Suprapubic skin (tissue), 4 donors: ENCODE measurements at regions not wholly inside any gene's neighbourhood (a gene's known extent, or its start where the extent isn't known, plus 50 kb on each side); places are given as distances from the start of the nearest gene placed in this dataset.

Source experiments
- DNase-seq, 2 donors: peaks; one replicate each; pipeline ENCODE4 v3.0.0-alpha.2; 2019; ENCODE audit warnings: low spot score in 2 of 2
- H3K27ac ChIP-seq: fragments of 200-600 bp; sonication (generic); one replicate; pipeline ENCODE4 v1.5.1; 2019
- H3K27me3 ChIP-seq: fragments of 200-600 bp; sonication (generic); one replicate; pipeline ENCODE4 v1.5.1; 2019
- H3K36me3 ChIP-seq: fragments of 200-600 bp; sonication (generic); one replicate; pipeline ENCODE4 v1.5.1; 2019
- H3K4me1 ChIP-seq: fragments of 200-600 bp; sonication (generic); one replicate; pipeline ENCODE4 v1.5.1; 2019
- H3K4me3 ChIP-seq: fragments of 200-600 bp; sonication (generic); one replicate; pipeline ENCODE4 v1.5.1; 2019; ENCODE audit warnings: mild to moderate bottlenecking
- H3K9me3 ChIP-seq: fragments of 200-600 bp; sonication (generic); one replicate; pipeline ENCODE4 v1.5.1; 2019
- EP300 ChIP-seq: sonication (generic); formaldehyde crosslinking; IDR thresholded peaks from one replicate; pipeline ENCODE4 v1.6.1; 2017; ENCODE audit warnings: antibody characterized with exemption
- POLR2A ChIP-seq, 2 donors: fragments of 450-650 bp; IDR thresholded peaks; one replicate each; pipeline ENCODE4 v1.6.1; 2017; ENCODE audit warnings: antibody characterized with exemption in 2 of 2, mild to moderate bottlenecking in 2 of 2, moderate library complexity in 2 of 2
- POLR2AphosphoS5 ChIP-seq, 3 donors: sonication (generic); formaldehyde crosslinking; IDR thresholded peaks; one replicate each; pipeline ENCODE4 v1.6.1; 2017; ENCODE audit warnings: antibody characterized with exemption in 3 of 3
- WGBS: methylation state at CpG from one replicate; pipeline ENCODE4 v1.1.5; 2018; 5-methylcytosine and 5-hydroxymethylcytosine counted together
- TF ChIP-seq, protein P1 (sequence below), 2 donors: fragments of 200-600 bp in 1 of 2; fragments of 450-650 bp in 1 of 2; sonication (generic) in 1 of 2; IDR thresholded peaks; one replicate each; pipeline ENCODE4 v1.5.1; 2016 to 2019; ENCODE audit warnings: antibody characterized with exemption in 2 of 2, mild to moderate bottlenecking in 1 of 2, moderate library complexity in 1 of 2

DNA sequence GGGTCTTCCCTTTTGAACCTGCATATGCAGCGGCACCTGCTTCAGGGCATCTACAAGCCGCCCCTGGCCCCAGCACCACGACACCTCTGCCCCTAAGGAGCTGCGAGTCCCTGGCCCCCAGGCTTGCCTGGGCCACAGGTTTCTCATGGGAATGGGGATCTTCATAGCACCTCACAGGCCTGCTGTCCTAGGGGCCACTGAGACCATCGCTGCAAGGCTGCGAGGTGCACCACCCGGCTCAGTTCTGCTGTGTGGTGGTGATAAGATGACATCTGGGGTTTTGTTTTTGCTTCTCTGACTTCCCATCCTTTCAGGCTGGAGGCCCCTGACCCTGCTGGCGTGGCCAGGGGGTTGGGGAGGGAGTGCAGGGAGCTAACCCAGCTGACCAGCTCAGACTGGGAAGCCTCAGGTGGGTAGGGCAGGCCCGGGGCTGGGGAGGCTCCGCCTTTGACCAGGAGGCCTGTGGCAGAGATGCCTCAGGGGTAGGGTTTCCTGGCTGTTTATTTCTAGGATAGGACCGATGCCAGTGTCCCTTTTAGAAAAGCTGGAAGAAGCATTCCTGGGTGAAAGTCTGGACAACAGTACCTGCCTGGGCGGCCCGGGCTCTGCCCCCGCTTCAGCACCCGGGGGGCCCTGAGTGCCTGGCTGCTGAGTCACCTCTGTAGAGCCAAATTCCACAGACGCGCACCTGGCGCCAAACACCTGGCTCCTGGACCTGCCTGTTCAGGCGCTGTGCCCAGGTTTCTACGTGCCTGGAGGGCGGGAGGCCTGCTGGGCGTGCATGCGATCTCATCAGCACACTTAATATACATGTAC lies 264.7 kb downstream of the DLL1 start:
- TF ChIP-seq EP300, result no peak
- no peak for TF ChIP-seq POLR2AphosphoS5 (IDR thresholded peaks at IDR 0.05)
- TF ChIP-seq, protein P1, sequence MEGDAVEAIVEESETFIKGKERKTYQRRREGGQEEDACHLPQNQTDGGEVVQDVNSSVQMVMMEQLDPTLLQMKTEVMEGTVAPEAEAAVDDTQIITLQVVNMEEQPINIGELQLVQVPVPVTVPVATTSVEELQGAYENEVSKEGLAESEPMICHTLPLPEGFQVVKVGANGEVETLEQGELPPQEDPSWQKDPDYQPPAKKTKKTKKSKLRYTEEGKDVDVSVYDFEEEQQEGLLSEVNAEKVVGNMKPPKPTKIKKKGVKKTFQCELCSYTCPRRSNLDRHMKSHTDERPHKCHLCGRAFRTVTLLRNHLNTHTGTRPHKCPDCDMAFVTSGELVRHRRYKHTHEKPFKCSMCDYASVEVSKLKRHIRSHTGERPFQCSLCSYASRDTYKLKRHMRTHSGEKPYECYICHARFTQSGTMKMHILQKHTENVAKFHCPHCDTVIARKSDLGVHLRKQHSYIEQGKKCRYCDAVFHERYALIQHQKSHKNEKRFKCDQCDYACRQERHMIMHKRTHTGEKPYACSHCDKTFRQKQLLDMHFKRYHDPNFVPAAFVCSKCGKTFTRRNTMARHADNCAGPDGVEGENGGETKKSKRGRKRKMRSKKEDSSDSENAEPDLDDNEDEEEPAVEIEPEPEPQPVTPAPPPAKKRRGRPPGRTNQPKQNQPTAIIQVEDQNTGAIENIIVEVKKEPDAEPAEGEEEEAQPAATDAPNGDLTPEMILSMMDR (IDR thresholded peaks at IDR 0.05), result no peak
- TF ChIP-seq POLR2A (IDR thresholded peaks at IDR 0.05), result no peak
- Histone ChIP-seq H3K4me3 (no peak overlapping the region), H3K36me3 (no peaks in the 10 kb centered on the region), H3K9me3 (no peaks in the 10 kb centered on the region), H3K27ac (peak overlapping the region; percentile 10), H3K27me3 (peaks cover 48% of the 10 kb centered on the region), H3K4me1 (peaks cover 24% of the 10 kb centered on the region)
- peak; percentile 69 to 75 for DNase-seq
- 86% methylated on average over 4 of the region's 23 CpGs for WGBS

DNA sequence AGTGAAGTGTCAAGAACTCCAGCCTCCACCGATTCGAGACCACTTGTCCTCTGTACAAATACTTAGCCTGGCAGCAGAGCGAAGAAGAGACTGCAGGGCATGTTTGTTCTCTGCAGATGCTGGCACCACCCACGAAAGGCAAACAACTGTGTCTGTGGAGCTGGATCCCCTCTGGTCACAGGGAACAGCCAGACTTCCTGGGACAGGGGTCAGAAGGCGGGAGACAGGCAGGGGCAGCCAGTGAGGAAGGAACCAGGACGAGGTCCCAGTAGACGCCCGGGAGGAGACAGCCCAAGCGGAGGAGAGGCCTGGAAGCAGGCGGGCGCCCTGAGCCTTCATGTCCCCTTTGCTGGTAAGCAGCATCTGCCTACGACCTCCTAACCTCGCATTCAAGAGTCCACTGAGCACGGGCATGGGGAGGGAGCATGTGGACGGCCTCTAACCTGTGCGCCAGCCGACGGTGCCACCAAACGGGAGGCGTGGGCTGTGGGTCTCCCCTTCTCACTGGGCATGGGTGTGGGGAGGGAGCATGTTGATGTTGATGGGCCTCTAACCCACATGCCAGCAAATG lies 265.5 kb downstream of the DLL1 start:
- Histone ChIP-seq H3K9me3 (no peaks in the 10 kb centered on the region), H3K36me3 (no peaks in the 10 kb centered on the region), H3K27ac (no peak overlapping the region), H3K4me1 (peaks cover 24% of the 10 kb centered on the region), H3K4me3 (no peak overlapping the region), H3K27me3 (peaks cover 43% of the 10 kb centered on the region)
- WGBS, result 58% methylated on average over 11 of the region's 20 CpGs
- TF ChIP-seq EP300 (no peak), POLR2AphosphoS5 (IDR thresholded peaks at IDR 0.05) (no peak)
- TF ChIP-seq, protein P1 (IDR thresholded peaks at IDR 0.05), result no peak
- DNase-seq, result peak; percentile 61 to 69

DNA sequence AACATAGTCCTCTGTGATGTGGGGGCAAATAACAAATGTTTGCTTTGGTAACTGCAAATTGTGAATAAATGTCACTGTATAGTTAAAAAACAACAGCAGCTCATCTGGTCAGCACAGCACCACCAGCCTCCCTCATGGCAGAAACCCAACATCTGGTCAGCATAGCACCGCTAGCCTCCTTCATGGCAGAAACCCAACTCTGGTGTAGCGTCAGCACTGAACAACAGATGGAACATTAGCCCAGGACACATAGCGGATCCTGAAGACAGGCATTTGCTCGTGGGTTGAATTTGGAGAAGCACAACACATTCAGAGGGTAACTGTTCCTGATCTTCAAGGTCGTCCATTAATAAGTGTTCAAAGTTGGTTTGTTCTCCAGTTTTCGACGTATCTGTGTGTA lies 265.9 kb downstream of the DLL1 start:
- TF ChIP-seq POLR2AphosphoS5 (IDR thresholded peaks at IDR 0.05), result peak in 1 of 3 donors; percentile 33
- TF ChIP-seq, protein P1 (IDR thresholded peaks at IDR 0.05), result no peak
- Histone ChIP-seq H3K27me3 (peaks cover 38% of the 10 kb centered on the region), H3K36me3 (no peaks in the 10 kb centered on the region), H3K27ac (no peak overlapping the region), H3K4me3 (no peak overlapping the region), H3K4me1 (peaks cover 24% of the 10 kb centered on the region), H3K9me3 (no peaks in the 10 kb centered on the region)
- DNase-seq, result peak; percentile 76 to 82
- WGBS, result 61% methylated on average over 7 of the region's 7 CpGs

DNA sequence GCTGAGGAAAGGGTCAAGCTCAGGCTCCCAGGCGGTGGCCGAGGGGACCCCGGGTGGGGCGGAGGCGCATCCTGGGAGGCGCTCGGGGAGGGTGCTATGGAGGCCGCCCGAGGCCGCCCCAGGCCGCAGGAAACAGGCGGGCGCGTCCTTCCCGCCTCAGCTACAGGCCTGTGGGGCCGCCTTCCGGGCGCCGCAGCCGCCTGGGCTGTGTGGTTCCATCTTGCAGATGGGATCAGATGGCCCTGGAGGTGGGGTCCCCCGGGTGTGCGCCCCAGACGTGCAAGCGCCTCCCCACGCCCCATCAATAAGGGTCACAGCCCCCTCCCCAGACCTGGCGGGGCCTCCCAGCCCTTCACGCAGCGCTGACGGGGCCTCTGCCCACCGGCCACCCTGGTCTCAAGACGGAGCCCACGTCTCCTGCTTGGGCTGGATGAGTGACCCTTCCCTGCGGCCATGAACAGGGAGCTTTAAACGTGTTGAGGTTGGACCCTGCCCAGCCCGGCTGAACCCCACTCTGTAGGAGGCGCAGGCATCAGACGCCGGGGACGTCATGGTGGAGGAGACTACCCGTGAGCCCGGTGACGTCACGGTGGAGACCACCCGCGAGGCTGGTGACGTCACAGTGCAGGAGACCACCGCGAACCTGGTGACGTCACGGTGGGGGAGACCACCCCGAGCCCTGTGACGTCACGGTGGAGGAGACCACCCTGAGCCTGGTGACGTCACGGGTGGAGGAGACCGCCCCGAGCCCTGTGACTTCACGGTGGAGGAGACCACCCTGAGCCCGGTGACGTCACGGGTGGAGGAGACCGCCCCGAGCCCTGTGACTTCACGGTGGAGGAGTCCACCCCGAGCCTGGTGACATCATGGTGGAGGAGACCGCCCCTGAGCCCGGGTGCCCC lies 267.0 kb downstream of the DLL1 start:
- H3K36me3 ChIP-seq, result no peaks in the 10 kb centered on the region
- no peak overlapping the region for H3K27ac ChIP-seq
- H3K4me3 ChIP-seq, result no peak overlapping the region
- TF ChIP-seq POLR2A (IDR thresholded peaks at IDR 0.05) (no peak), POLR2AphosphoS5 (IDR thresholded peaks at IDR 0.05) (no peak), EP300 (no peak)
- TF ChIP-seq, protein P1 (IDR thresholded peaks at IDR 0.05), result no peak
- H3K27me3 ChIP-seq, result peaks cover 31% of the 10 kb centered on the region
- 77% methylated on average over 26 of the region's 67 CpGs for WGBS
- H3K4me1 ChIP-seq, result peaks cover 27% of the 10 kb centered on the region
- H3K9me3 ChIP-seq, result no peaks in the 10 kb centered on the region
- peak; percentile 65 to 74 for DNase-seq
